ENCODE measurements at regions not wholly inside any gene's neighbourhood (a gene's known extent, or its start where the extent isn't known, plus 50 kb on each side); places are given as distances from the start of the nearest gene placed in this dataset.

DNA sequence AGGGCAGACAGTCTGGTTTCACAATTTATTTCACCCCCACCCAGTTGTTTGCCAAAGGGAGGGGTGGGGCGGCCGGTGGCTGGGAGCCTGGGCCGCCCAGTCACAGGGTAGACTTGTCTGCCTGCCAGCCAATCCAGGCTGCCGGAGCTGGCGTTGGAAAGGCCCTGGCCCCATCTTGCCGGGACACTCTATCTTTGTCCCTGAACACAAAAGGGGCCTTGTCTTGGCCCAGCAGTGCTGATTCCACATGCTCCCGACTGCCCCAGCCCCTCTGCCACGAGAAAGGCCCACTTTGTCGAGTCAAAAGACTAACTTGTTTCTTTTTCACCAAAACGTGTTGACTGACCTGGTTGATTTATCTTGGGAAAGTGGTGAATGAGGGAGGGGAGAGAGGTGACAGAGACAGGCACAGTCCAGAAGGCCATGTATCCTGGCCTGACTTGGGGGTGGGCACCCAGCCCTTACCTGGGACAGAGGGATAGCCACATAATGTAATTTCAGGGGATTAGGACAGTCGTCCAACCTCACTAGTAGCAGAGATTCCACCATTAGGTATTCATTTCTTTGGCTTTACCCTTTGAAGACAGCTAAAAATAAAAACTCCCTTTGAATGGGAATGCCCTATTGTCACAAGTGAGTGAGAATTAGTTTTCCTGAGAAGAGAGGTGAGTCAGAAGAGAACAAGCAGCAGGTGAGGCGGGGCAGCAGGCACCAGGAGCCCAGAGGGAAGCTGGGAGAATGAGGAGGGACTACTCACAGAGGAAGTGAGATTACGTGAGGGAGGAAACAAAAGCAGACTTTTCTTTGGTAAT, 67.0 kb upstream of the SIRPA start (continued):
- TF ChIP-seq YY1 (IDR thresholded peaks at IDR 0.05; ENCODE audit: insufficient read depth, insufficient replicate concordance, low read depth, low read length) (peak; percentile 63), NFKB2 (CRISPR knock-in tag; IDR thresholded peaks at IDR 0.05; ENCODE audit: borderline replicate concordance) (peak; percentile 32; the same call in 1 of the 2 replicates), ARNT2 (CRISPR knock-in tag; IDR thresholded peaks at IDR 0.05; ENCODE audit: low read depth) (peak; percentile 67), ATF7-NPFF (CRISPR knock-in tag; IDR thresholded peaks at IDR 0.05; ENCODE audit: low read depth) (no peak), SIX1 (CRISPR knock-in tag; IDR thresholded peaks at IDR 0.05; ENCODE audit: borderline replicate concordance) (0 out of 2 replicates have a peak, but pooled peaks have one; percentile 21), ZFP37 (CRISPR knock-in tag; IDR thresholded peaks at IDR 0.05; ENCODE audit: borderline replicate concordance) (no peak), SP4 (CRISPR knock-in tag; IDR thresholded peaks at IDR 0.05) (no peak; the same call in 1 of the 2 replicates), SP2 (CRISPR knock-in tag; IDR thresholded peaks at IDR 0.05) (peak; percentile 57), MTA1 (CRISPR knock-in tag; IDR thresholded peaks at IDR 0.05; ENCODE audit: borderline replicate concordance) (0 out of 2 replicates have a peak, but pooled peaks have one; percentile 65), RELA (CRISPR knock-in tag; IDR thresholded peaks at IDR 0.05) (no peak; the same call in 1 of the 2 replicates), SAP130 (CRISPR knock-in tag; IDR thresholded peaks at IDR 0.05; ENCODE audit: low read depth) (peak; percentile 72), NR2F2 (IDR thresholded peaks at IDR 0.05; ENCODE audit: borderline replicate concordance, low read depth) (peak; percentile 52; the same call in 1 of the 2 replicates), ZNF292 (CRISPR knock-in tag; IDR thresholded peaks at IDR 0.05; ENCODE audit: borderline replicate concordance, low read depth) (peak; percentile 91), SP1 (IDR thresholded peaks at IDR 0.05) (no peak), SP1 (CRISPR knock-in tag; IDR thresholded peaks at IDR 0.05) (peak; percentile 44; the same call in 1 of the 2 replicates), CC2D1A (CRISPR knock-in tag; IDR thresholded peaks at IDR 0.05) (no peak), ZNF333 (CRISPR knock-in tag; IDR thresholded peaks at IDR 0.05; ENCODE audit: borderline replicate concordance) (no peak), BRCA1 (CRISPR knock-in tag; IDR thresholded peaks at IDR 0.05) (no peak), EP300 (IDR thresholded peaks at IDR 0.05; ENCODE audit: low read depth in 2 of 2, low read length in 2 of 2) (peak in 1 of 2 experiments; percentile 71; a peak in 3 of 4 replicates), EP300 (CRISPR knock-in tag; IDR thresholded peaks at IDR 0.05; ENCODE audit: borderline replicate concordance) (peak; percentile 25; the same call in 1 of the 2 replicates), SNRNP70 (IDR thresholded peaks at IDR 0.05; ENCODE audit: low read depth, low read length) (no peak), RXRA (CRISPR knock-in tag; IDR thresholded peaks at IDR 0.05) (peak; percentile 80; the same call in 1 of the 2 replicates)
- TF ChIP-seq, protein P1, sequence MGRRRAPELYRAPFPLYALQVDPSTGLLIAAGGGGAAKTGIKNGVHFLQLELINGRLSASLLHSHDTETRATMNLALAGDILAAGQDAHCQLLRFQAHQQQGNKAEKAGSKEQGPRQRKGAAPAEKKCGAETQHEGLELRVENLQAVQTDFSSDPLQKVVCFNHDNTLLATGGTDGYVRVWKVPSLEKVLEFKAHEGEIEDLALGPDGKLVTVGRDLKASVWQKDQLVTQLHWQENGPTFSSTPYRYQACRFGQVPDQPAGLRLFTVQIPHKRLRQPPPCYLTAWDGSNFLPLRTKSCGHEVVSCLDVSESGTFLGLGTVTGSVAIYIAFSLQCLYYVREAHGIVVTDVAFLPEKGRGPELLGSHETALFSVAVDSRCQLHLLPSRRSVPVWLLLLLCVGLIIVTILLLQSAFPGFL (CRISPR knock-in tag; IDR thresholded peaks at IDR 0.05): no peak
- TF ChIP-seq, protein P2, sequence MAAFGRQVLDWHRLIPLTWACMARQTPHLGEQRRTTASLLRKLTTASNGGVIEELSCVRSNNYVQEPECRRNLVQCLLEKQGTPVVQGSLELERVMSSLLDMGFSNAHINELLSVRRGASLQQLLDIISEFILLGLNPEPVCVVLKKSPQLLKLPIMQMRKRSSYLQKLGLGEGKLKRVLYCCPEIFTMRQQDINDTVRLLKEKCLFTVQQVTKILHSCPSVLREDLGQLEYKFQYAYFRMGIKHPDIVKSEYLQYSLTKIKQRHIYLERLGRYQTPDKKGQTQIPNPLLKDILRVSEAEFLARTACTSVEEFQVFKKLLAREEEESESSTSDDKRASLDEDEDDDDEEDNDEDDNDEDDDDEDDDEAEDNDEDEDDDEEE (CRISPR knock-in tag; IDR thresholded peaks at IDR 0.05): peak; percentile 78
- TF ChIP-seq, protein P3, sequence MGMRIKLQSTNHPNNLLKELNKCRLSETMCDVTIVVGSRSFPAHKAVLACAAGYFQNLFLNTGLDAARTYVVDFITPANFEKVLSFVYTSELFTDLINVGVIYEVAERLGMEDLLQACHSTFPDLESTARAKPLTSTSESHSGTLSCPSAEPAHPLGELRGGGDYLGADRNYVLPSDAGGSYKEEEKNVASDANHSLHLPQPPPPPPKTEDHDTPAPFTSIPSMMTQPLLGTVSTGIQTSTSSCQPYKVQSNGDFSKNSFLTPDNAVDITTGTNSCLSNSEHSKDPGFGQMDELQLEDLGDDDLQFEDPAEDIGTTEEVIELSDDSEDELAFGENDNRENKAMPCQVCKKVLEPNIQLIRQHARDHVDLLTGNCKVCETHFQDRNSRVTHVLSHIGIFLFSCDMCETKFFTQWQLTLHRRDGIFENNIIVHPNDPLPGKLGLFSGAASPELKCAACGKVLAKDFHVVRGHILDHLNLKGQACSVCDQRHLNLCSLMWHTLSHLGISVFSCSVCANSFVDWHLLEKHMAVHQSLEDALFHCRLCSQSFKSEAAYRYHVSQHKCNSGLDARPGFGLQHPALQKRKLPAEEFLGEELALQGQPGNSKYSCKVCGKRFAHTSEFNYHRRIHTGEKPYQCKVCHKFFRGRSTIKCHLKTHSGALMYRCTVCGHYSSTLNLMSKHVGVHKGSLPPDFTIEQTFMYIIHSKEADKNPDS (CRISPR knock-in tag; IDR thresholded peaks at IDR 0.05): peak; percentile 89; the same call in 1 of the 2 replicates
- TF ChIP-seq, protein P4, sequence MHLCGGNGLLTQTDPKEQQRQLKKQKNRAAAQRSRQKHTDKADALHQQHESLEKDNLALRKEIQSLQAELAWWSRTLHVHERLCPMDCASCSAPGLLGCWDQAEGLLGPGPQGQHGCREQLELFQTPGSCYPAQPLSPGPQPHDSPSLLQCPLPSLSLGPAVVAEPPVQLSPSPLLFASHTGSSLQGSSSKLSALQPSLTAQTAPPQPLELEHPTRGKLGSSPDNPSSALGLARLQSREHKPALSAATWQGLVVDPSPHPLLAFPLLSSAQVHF (CRISPR knock-in tag; IDR thresholded peaks at IDR 0.05): no peak

Measured in HepG2 (cell line).